ENCODE measurements at regions not wholly inside any gene's neighbourhood (a gene's known extent, or its start where the extent isn't known, plus 50 kb on each side); places are given as distances from the start of the nearest gene placed in this dataset.
"Not testable (repeated sequence)": the region's sequence is repeated elsewhere in the genome, so short reads cannot be mapped to it uniquely, and the experiment has no call there.

DNA sequence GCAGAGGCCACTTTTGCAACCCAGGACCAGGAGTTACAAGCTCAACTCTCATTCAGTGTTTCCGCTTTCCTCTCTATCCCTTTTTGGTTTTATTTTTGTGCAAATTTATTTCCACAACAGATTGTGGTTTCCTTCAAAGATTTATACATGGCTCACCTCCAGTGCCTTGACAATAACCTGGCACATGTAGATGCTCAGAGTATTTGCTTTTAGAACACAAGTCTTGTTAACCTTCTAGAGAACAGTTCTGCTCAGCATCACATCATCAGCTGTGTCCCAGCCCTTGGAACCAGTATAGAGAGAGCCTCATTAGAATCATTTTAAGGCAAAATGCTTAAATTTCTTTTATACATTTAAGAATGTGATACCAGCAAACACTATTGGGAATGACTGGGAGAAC, 133.7 kb downstream of the TENT5C start:
- Histone ChIP-seq H3K27ac (peak overlapping the region; percentile 33 to 47), H3K27me3 (no peaks in the 10 kb centered on the region), H3K36me3 (no peaks in the 10 kb centered on the region), H3K4me3 (no peak overlapping the region), H3K9me3 (no peaks in the 10 kb centered on the region), H3K4me1 (no peaks in the 10 kb centered on the region)
- intact Hi-C loops (cut with DNase I; ENCODE audit: low total_unique reads), result no loop called here
- TF ChIP-seq POLR2A (IDR thresholded peaks at IDR 0.05), result no peak
- TF ChIP-seq, protein P1, sequence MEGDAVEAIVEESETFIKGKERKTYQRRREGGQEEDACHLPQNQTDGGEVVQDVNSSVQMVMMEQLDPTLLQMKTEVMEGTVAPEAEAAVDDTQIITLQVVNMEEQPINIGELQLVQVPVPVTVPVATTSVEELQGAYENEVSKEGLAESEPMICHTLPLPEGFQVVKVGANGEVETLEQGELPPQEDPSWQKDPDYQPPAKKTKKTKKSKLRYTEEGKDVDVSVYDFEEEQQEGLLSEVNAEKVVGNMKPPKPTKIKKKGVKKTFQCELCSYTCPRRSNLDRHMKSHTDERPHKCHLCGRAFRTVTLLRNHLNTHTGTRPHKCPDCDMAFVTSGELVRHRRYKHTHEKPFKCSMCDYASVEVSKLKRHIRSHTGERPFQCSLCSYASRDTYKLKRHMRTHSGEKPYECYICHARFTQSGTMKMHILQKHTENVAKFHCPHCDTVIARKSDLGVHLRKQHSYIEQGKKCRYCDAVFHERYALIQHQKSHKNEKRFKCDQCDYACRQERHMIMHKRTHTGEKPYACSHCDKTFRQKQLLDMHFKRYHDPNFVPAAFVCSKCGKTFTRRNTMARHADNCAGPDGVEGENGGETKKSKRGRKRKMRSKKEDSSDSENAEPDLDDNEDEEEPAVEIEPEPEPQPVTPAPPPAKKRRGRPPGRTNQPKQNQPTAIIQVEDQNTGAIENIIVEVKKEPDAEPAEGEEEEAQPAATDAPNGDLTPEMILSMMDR (IDR thresholded peaks at IDR 0.05), result no peak
- peak in 1 of 2 donors; percentile 28 for DNase-seq

DNA sequence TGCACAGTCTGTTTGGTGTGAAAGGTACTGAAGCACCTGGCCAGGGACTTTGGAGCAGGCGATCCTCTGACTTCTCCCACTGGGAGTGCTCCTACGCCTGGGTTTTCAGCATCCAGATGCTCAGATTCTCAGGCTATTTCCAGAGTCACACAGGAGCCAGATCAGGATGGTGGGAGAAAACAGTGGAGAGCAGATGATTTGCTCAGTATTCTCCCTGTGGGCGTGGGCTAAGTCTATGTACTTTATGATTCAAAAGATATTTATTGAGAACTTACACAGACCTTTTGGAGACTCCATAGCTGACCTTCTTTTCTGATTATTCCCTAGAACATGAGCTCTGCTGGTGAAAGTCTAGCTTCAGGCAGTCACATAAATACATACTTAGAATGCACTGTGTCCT, 134.6 kb downstream of the TENT5C start:
- no peak for TF ChIP-seq POLR2A (IDR thresholded peaks at IDR 0.05)
- Histone ChIP-seq H3K27ac (peak overlapping the region; percentile 33 to 47), H3K27me3 (no peaks in the 10 kb centered on the region), H3K4me3 (no peak overlapping the region), H3K36me3 (no peaks in the 10 kb centered on the region), H3K9me3 (no peaks in the 10 kb centered on the region), H3K4me1 (no peaks in the 10 kb centered on the region)
- intact Hi-C loops (cut with DNase I; ENCODE audit: low total_unique reads), result no loop called here
- no peak for DNase-seq

DNA sequence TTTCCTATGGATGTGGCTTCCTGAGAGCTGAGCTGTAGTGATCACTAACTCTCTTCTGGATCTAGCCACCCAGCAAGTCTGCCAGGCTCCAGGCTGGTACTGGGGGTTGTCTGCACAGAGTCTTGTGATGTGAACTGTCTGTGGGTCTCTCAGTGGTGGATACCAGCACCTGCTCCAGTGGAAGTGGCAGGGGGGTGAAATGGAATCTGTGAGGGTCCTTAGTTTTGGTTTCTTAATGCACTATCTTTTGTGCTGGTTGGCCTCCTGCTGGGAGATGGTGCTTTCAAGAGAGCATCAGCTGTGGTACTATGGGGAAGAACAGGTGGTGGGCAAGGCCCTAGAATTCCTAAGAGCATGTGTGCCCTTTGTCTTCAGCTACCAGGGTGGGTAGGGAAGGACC, 140.7 kb downstream of the TENT5C start:
- H3K4me1 ChIP-seq; H3K4me3 ChIP-seq; DNase-seq; H3K27me3 ChIP-seq; H3K36me3 ChIP-seq; intact Hi-C loops (cut with DNase I; ENCODE audit: low total_unique reads); H3K9me3 ChIP-seq; H3K27ac ChIP-seq: not testable (repeated sequence)

DNA sequence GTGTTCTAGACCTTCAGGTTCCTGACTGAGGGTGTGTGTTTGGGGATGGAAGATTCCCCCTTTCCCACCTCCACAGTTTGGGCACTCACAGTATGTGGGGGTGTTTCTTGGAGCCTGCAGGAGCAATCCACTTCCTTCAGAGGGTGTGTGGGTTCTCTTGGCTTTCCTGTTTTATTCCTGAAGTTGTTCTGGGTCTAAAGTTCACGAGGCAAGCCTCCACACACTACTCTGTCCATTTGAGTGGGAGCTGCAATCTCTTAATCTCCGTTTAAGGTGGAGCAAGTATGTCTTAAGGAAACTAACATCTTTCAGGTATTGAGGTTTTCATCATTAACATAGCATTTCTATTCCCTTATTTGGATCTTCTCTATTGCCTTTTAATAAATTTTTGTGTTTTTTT, 141.8 kb downstream of the TENT5C start:
- H3K27me3 ChIP-seq, result no peaks in the 10 kb centered on the region
- no peaks in the 10 kb centered on the region for H3K9me3 ChIP-seq
- intact Hi-C loops (cut with DNase I; ENCODE audit: low total_unique reads), result no loop called here
- DNase-seq, result no peak
- H3K36me3 ChIP-seq, result no peaks in the 10 kb centered on the region
- H3K4me3 ChIP-seq, result no peak overlapping the region
- no peak for TF ChIP-seq POLR2A (IDR thresholded peaks at IDR 0.05)
- TF ChIP-seq, protein P1 (IDR thresholded peaks at IDR 0.05), result no peak
- H3K27ac ChIP-seq, result no peak overlapping the region
- H3K4me1 ChIP-seq, result no peaks in the 10 kb centered on the region

DNA sequence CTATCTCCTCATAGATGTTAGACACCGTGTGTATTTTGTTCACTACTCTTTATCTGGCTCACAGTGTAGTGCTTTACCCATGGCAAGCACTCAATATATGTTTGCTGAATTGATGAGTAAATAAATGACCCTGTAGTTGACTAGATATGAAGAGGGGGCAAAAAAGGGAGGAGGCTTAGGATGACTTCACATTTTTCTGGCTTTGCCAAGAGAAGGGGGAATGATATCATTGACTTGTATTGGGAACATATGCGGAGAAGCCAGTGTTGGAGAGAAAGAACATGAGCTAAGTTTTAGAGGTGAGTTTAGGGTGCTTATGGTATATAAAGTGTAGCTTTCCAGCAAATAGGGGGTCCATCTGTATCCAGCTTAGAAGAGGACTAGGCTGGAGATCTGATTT, 145.5 kb downstream of the TENT5C start:
- intact Hi-C loops (cut with DNase I; ENCODE audit: low total_unique reads), result loop anchor here (10.0 kb wide), 1 partner anchor 217 kb away; no protein-coding TSS in a partner anchor
- H3K4me1 ChIP-seq, result no peaks in the 10 kb centered on the region
- TF ChIP-seq, protein P1 (IDR thresholded peaks at IDR 0.05), result no peak
- TF ChIP-seq POLR2A (IDR thresholded peaks at IDR 0.05), result no peak
- no peaks in the 10 kb centered on the region for H3K9me3 ChIP-seq
- no peak for DNase-seq
- no peak overlapping the region for H3K4me3 ChIP-seq
- no peaks in the 10 kb centered on the region for H3K36me3 ChIP-seq
- H3K27me3 ChIP-seq, result no peaks in the 10 kb centered on the region
- no peak overlapping the region for H3K27ac ChIP-seq

DNA sequence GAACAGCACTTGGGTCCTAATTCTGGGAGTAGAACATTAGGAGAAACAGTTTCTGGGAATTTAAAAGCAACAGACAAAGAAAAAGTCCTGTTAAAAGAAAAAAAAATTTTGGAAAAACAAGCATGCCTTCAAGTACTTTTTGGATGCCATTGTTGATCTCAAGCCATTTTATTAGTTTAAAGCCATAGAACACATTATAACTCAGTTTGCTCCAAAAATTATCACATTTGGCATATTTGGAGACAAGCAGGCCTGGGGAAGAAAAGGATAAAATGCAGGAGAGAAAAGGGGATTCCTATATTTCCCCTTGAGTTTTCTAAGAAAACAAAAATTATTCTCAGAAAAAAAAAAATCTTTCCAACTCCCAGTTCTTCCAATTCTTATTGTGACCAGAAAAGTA, 146.8 kb downstream of the TENT5C start:
- TF ChIP-seq, protein P1 (IDR thresholded peaks at IDR 0.05), result no peak
- no peak for TF ChIP-seq POLR2A (IDR thresholded peaks at IDR 0.05)
- Histone ChIP-seq H3K27ac (no peak overlapping the region), H3K27me3 (no peaks in the 10 kb centered on the region), H3K4me1 (no peaks in the 10 kb centered on the region), H3K9me3 (no peaks in the 10 kb centered on the region), H3K36me3 (no peaks in the 10 kb centered on the region), H3K4me3 (no peak overlapping the region)
- intact Hi-C loops (cut with DNase I; ENCODE audit: low total_unique reads), result loop anchor here (10.0 kb wide), 1 partner anchor 218 kb away; no protein-coding TSS in a partner anchor
- no peak for DNase-seq
